HG03175 (cell line): ENCODE measurements at regions not wholly inside any gene's neighbourhood (a gene's known extent, or its start where the extent isn't known, plus 50 kb on each side); places are given as distances from the start of the nearest gene placed in this dataset.

Experiments used
- ATAC-seq: cut with Tn5 transposase; IDR thresholded peaks from one replicate; pipeline ENCODE4 v1.9.1; 2021; ENCODE audit warnings: mild to moderate bottlenecking, moderate library complexity; ENCODE audit not compliant: unreplicated experiment

GRCh38 chr20:23207826-23208540 lies 121.9 kb upstream of the CD93 start:
- ATAC-seq, result no peak

- no peak for ATAC-seq
Observed at GRCh38 chr20:23206995-23207394, 120.9 kb upstream of the CD93 start.

GRCh38 chr20:23206061-23206460 lies 119.9 kb upstream of the CD93 start:
- ATAC-seq, result no peak

- no peak for ATAC-seq
Observed at GRCh38 chr20:23205611-23206041, 119.5 kb upstream of the CD93 start.

GRCh38 chr20:23205211-23205610 lies 119.1 kb upstream of the CD93 start:
- ATAC-seq, result no peak

- no peak for ATAC-seq
Observed at GRCh38 chr20:23203951-23204730, 118.0 kb upstream of the CD93 start.

GRCh38 chr20:23203310-23203709 lies 117.2 kb upstream of the CD93 start:
- no peak for ATAC-seq

- ATAC-seq, result no peak
Observed at GRCh38 chr20:23201658-23202057, 115.5 kb upstream of the CD93 start.

- no peak for ATAC-seq
Observed at GRCh38 chr20:23200914-23201313, 114.8 kb upstream of the CD93 start.

GRCh38 chr20:23200413-23200812 lies 114.3 kb upstream of the CD93 start:
- ATAC-seq, result no peak

- no peak for ATAC-seq
Observed at GRCh38 chr20:23199356-23199755, 113.2 kb upstream of the CD93 start.

GRCh38 chr20:23198815-23199214 lies 112.7 kb upstream of the CD93 start:
- no peak for ATAC-seq

GRCh38 chr20:23197836-23198235 lies 111.7 kb upstream of the CD93 start:
- ATAC-seq, result no peak

GRCh38 chr20:23195636-23196035 lies 109.5 kb upstream of the CD93 start:
- no peak for ATAC-seq

GRCh38 chr20:23193801-23194384 lies 107.8 kb upstream of the CD93 start:
- ATAC-seq, result no peak

- no peak for ATAC-seq
Observed at GRCh38 chr20:23192469-23192868, 106.3 kb upstream of the CD93 start.

- ATAC-seq, result no peak
Observed at GRCh38 chr20:23190557-23190956, 104.4 kb upstream of the CD93 start.

GRCh38 chr20:23189854-23190253 lies 103.7 kb upstream of the CD93 start:
- ATAC-seq, result no peak

GRCh38 chr20:23189341-23189740 lies 103.2 kb upstream of the CD93 start:
- no peak for ATAC-seq

- ATAC-seq, result no peak
Observed at GRCh38 chr20:23188377-23189169, 102.4 kb upstream of the CD93 start.

- ATAC-seq, result no peak
Observed at GRCh38 chr20:23187751-23188150, 101.6 kb upstream of the CD93 start.
